HEK293 (cell line): ENCODE measurements at regions not wholly inside any gene's neighbourhood (a gene's known extent, or its start where the extent isn't known, plus 50 kb on each side); places are given as distances from the start of the nearest gene placed in this dataset.
"Not testable (repeated sequence)": the region's sequence is repeated elsewhere in the genome, so short reads cannot be mapped to it uniquely, and the experiment has no call there.

ENCODE experiments used
- CTCF ChIA-PET: fragments of 350-600 bp; formaldehyde crosslinking; extraction: SDS; loops from one replicate; lab custom pipeline; 2021; ENCODE audit warnings: antibody characterized with exemption; lab: Yijun Ruan, JAX
- POLR2A ChIA-PET: fragments of 300-600 bp; formaldehyde crosslinking; extraction: SDS; loops from one replicate; lab custom pipeline; 2020; ENCODE audit warnings: antibody characterized with exemption, inconsistent platforms; lab: Yijun Ruan, JAX
- H3K27ac ChIP-seq: fragments of 200-500 bp; sonication (Bioruptor generic); 2 replicates; pipeline ENCODE4 v1.5.1; 2014; ENCODE audit warnings: low read depth, low read length, control low read depth, inconsistent platforms; ENCODE audit errors: extremely low read depth
- H3K36me3 ChIP-seq, 2 experiments: fragments of 200-500 bp in 1 of 2; sonication (Bioruptor generic) in 1 of 2; 1 replicate in 1 of 2; 2 replicates in 1 of 2; pipeline ENCODE4 v1.5.1; 2014 to 2017; ENCODE audit warnings: inconsistent platforms in 2 of 2, low read length in 2 of 2; ENCODE audit not compliant: control insufficient read depth in 2 of 2, insufficient read depth in 1 of 2
- H3K4me1 ChIP-seq: fragments of 200-500 bp; sonication (Bioruptor generic); 2 replicates; pipeline ENCODE4 v1.5.1; 2014; ENCODE audit warnings: mild to moderate bottlenecking, low read length, inconsistent platforms; ENCODE audit not compliant: control insufficient read depth, insufficient read depth
- H3K4me3 ChIP-seq: 2 replicates; pipeline ENCODE4 v1.5.1; 2011; ENCODE audit warnings: low read depth, mild to moderate bottlenecking, control low read depth, low read length, moderate library complexity
- H3K9me3 ChIP-seq: fragments of 200-500 bp; sonication (Bioruptor generic); 2 replicates; pipeline ENCODE4 v1.5.1; 2014; ENCODE audit warnings: low read depth, low read length, inconsistent platforms; ENCODE audit not compliant: control insufficient read depth, insufficient read depth
- AEBP2 ChIP-seq: fragments of 450-650 bp; formaldehyde crosslinking; IDR thresholded peaks from 2 replicates; pipeline ENCODE4 v1.5.1; 2016; ENCODE audit warnings: missing biosample characterization, missing genetic modification characterization, borderline replicate concordance
- OVOL3 ChIP-seq: fragments of 450-650 bp; formaldehyde crosslinking; IDR thresholded peaks from 2 replicates; pipeline ENCODE4 v1.5.1; 2016; ENCODE audit warnings: missing biosample characterization, missing genetic modification characterization
- SCRT2 ChIP-seq: fragments of 450-650 bp; formaldehyde crosslinking; IDR thresholded peaks from 2 replicates; pipeline ENCODE4 v1.5.1; 2016; ENCODE audit warnings: missing biosample characterization, missing genetic modification characterization
- SP3 ChIP-seq: fragments of 450-650 bp; formaldehyde crosslinking; IDR thresholded peaks from 2 replicates; pipeline ENCODE4 v1.5.1; 2016; ENCODE audit warnings: missing biosample characterization, missing genetic modification characterization
- TSHZ1 ChIP-seq: fragments of 450-650 bp; formaldehyde crosslinking; IDR thresholded peaks from 2 replicates; pipeline ENCODE4 v1.5.1; 2016; ENCODE audit warnings: missing biosample characterization, missing genetic modification characterization, borderline replicate concordance
- WT1 ChIP-seq: fragments of 450-650 bp; formaldehyde crosslinking; IDR thresholded peaks from 2 replicates; pipeline ENCODE4 v1.5.1; 2016; ENCODE audit warnings: missing biosample characterization, missing genetic modification characterization
- ZEB2 ChIP-seq: fragments of 450-650 bp; formaldehyde crosslinking; IDR thresholded peaks from 2 replicates; pipeline ENCODE4 v1.5.1; 2016; ENCODE audit warnings: missing biosample characterization, missing genetic modification characterization
- ZNF138 ChIP-seq: fragments of 450-650 bp; formaldehyde crosslinking; IDR thresholded peaks from 2 replicates; pipeline ENCODE4 v1.5.1; 2016; ENCODE audit warnings: missing biosample characterization, missing genetic modification characterization, borderline replicate concordance
- ZNF148 ChIP-seq: fragments of 450-650 bp; formaldehyde crosslinking; IDR thresholded peaks from 2 replicates; pipeline ENCODE4 v1.5.0; 2017; ENCODE audit warnings: missing biosample characterization, missing genetic modification characterization, borderline replicate concordance
- ZNF280D ChIP-seq: fragments of 450-650 bp; formaldehyde crosslinking; IDR thresholded peaks from 2 replicates; pipeline ENCODE4 v1.5.1; 2016; ENCODE audit warnings: missing biosample characterization, missing genetic modification characterization
- ZNF404 ChIP-seq: fragments of 450-650 bp; formaldehyde crosslinking; IDR thresholded peaks from 2 replicates; pipeline ENCODE4 v1.5.1; 2017; ENCODE audit warnings: missing biosample characterization, missing genetic modification characterization
- ZNF549 ChIP-seq: fragments of 450-650 bp; IDR thresholded peaks from 2 replicates; pipeline ENCODE4 v1.5.1; 2018; ENCODE audit warnings: missing biosample characterization, missing genetic modification characterization, mild to moderate bottlenecking, inconsistent platforms, moderate library complexity
- ZNF571 ChIP-seq: fragments of 450-650 bp; formaldehyde crosslinking; IDR thresholded peaks from 2 replicates; pipeline ENCODE4 v1.5.0; 2017; ENCODE audit warnings: missing biosample characterization, missing genetic modification characterization
- ZNF639 ChIP-seq: fragments of 450-650 bp; formaldehyde crosslinking; IDR thresholded peaks from 2 replicates; pipeline ENCODE4 v1.5.1; 2016; ENCODE audit warnings: missing biosample characterization, missing genetic modification characterization

GRCh38 chr10:61197057-61197456 lies 253.1 kb upstream of the RHOBTB1 start:
- Histone ChIP-seq H3K36me3 (no peaks in the 10 kb centered on the region), H3K27ac (no peak overlapping the region), H3K4me1 (no peaks in the 10 kb centered on the region), H3K9me3 (no peaks in the 10 kb centered on the region), H3K4me3 (no peak overlapping the region)
- ChIA-PET CTCF (no interaction called here), POLR2A (no interaction called here)
- no peak for TF ChIP-seq ZNF571
- no peak for TF ChIP-seq ZNF549 (tag by site-specific recombination)
- TF ChIP-seq AEBP2 (tag by site-specific recombination), result no peak

- TF ChIP-seq ZNF138 (tag by site-specific recombination) (no peak), SP3 (tag by site-specific recombination) (no peak), ZEB2 (tag by site-specific recombination) (no peak), ZNF280D (no peak)
- H3K4me3 ChIP-seq, result no peak overlapping the region
- no peaks in the 10 kb centered on the region for H3K36me3 ChIP-seq
- H3K27ac ChIP-seq, result no peak overlapping the region
- ChIA-PET CTCF (interaction anchor here (0.7 kb wide), 1 partner anchor 555 kb away, joined by 6 read pairs; no protein-coding TSS in a partner anchor), POLR2A (no interaction called here)
- no peaks in the 10 kb centered on the region for H3K9me3 ChIP-seq
- no peaks in the 10 kb centered on the region for H3K4me1 ChIP-seq
These were observed 251.2 kb upstream of the RHOBTB1 start for GRCh38 chr10:61195211-61195610.

GRCh38 chr10:61192589-61192988 lies 248.6 kb upstream of the RHOBTB1 start:
- H3K27ac ChIP-seq, H3K4me3 ChIP-seq, H3K36me3 ChIP-seq, H3K9me3 ChIP-seq, CTCF ChIA-PET, H3K4me1 ChIP-seq: not testable (repeated sequence)
- POLR2A ChIA-PET, result interaction anchor here (0.6 kb wide), 1 partner anchor 112 kb away, joined by 3 read pairs; no protein-coding TSS in a partner anchor

GRCh38 chr10:61192042-61192441 lies 248.1 kb upstream of the RHOBTB1 start:
- Histone ChIP-seq H3K27ac (no peak overlapping the region), H3K4me1 (no peaks in the 10 kb centered on the region), H3K4me3 (no peak overlapping the region), H3K9me3 (no peaks in the 10 kb centered on the region), H3K36me3 (no peaks in the 10 kb centered on the region)
- POLR2A ChIA-PET, result interaction anchor here (0.6 kb wide), 1 partner anchor 111 kb away, joined by 3 read pairs; no protein-coding TSS in a partner anchor
- CTCF ChIA-PET, result interaction anchor here (0.6 kb wide), 1 partner anchor 335 kb away, joined by 3 read pairs; no protein-coding TSS in a partner anchor
- TF ChIP-seq OVOL3 (tag by site-specific recombination) (no peak), TSHZ1 (no peak), SCRT2 (tag by site-specific recombination) (peak; percentile 62), ZNF404 (tag by site-specific recombination) (no peak), ZNF138 (tag by site-specific recombination) (no peak), ZNF639 (no peak), WT1 (tag by site-specific recombination) (no peak), ZNF148 (tag by site-specific recombination) (no peak)
